ENCODE measurements at regions not wholly inside any gene's neighbourhood (a gene's known extent, or its start where the extent isn't known, plus 50 kb on each side); places are given as distances from the start of the nearest gene placed in this dataset.

GRCh38 chr2:234438305-234438977 is 58.4 kb downstream of the ARL4C start:
- DNase-seq (ENCODE audit: low read depth in 2 of 3, low spot score in 1 of 3): no peak

DNA sequence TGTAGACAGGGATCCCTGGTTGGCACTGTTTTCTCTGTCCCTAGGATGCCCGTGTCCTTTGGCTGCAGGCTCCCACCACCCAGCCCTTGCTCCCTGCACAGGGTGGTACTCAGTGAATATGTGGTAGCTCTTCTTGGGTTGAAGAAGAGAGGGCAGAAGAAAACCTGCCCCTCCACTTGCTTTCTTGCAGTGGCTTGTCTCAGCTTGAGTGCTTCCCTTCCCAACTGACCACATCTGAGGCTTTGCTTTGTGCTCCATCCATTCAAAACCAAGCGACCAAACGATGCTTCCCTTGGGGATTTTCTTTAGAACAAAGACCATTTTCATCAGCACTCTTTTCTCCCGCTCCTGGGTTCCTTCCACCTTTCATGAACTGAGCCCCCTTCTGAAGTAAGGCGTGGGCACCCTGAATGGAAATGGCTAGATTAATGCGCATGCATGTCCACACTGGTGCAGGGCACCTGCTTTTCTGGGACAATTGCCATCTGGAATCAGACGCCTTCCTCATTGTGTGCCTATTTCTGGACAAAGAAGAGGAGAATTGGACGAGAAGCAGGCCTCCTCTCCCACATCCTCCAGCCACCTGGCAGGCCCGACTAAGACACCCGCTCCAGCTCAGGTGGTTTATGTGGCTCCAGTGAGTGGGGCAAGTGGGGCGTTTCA is 59.1 kb downstream of the ARL4C start:
- DNase-seq (ENCODE audit: low read depth in 2 of 3, low spot score in 1 of 3): no peak

GRCh38 chr2:234436482-234436837 is 60.4 kb downstream of the ARL4C start:
- no peak for DNase-seq (ENCODE audit: low read depth in 2 of 3, low spot score in 1 of 3)

DNA sequence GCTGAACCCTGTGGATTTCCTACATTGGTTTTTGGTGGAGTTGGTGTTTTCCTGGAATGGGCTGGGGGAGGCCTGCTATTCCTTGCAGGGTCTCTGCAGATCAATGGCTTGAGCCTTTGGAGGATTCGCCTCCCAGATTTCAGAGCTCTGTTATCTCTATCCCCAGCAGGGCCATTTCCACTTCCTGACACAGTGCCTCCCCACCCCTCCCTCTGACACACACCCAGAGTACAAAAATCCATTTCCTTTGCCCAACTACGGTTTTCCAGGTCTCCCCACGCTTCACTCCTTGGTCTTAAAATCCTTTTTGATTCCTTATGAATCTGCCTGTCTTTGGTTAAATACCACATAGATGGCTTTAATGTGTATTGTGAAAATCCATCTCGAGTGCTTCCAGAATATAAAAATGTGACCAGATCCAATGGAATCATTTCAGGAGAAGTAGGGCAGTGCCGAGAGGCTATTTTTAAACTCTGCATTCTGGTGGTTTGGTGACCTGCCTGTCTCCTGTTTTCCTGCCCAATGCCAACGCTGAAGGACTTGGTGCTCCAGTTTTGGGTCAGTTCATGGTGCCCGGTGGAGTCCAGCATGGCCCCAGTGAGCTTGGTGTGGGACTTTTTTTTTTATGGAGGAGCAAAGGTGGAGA is 60.9 kb downstream of the ARL4C start:
- no peak for DNase-seq (ENCODE audit: low read depth in 2 of 3, low spot score in 1 of 3)

- DNase-seq (ENCODE audit: low read depth in 2 of 3, low spot score in 1 of 3): no peak
Observed at GRCh38 chr2:234433201-234433600, 63.7 kb downstream of the ARL4C start.

GRCh38 chr2:234430871-234431270 is 66.0 kb downstream of the ARL4C start:
- DNase-seq (ENCODE audit: low read depth in 2 of 3, low spot score in 1 of 3): no peak

GRCh38 chr2:234429265-234429664 is 67.6 kb downstream of the ARL4C start:
- DNase-seq (ENCODE audit: low read depth in 2 of 3, low spot score in 1 of 3): no peak

DNA sequence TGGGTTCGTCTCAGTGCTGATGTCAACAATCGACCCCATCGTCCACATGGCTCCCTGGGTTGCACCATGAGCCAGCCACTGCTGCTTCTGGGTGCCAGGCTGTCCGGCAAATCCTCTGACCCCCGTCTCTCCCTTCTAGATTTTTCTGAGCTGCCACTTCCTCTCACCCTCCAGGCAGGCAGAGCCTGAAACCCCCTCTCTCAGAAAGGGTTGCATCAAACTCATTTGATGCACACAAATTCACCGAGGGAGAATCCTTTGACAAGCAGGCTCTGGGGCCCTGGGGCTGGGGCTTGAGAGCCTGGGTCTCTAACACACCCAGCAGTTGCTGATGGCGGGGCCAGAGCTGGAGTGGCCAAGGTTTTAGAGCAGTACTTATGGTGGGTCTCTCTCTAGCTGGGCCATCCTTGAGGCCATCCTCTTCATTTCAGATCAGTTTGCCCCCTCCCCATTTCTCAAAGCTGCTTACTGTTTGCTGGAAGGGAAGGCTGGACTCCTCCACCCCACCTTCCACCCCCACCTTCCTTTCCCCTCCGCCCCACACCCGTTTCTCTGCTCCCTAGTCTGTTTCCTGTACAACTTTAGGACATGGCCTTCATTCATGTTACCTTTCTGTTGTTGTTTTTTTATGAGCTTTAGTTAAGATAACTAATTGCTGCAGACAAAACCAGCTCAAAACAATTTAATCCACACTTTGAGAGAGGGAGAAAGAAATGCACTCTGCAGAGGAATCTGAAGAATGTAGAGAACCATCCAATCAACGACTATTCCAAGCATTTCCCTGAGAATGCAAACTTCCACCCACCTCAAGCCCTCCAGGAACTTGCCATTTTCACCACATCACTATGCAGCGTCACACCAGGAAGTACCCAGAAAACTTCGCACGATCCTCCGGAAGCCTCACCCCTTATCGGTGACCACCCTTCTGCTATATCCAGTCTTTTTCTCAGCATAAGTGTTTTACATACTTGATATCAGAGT is 69.5 kb downstream of the ARL4C start:
- no peak for DNase-seq (ENCODE audit: low read depth in 2 of 3, low spot score in 1 of 3)

- no peak for DNase-seq (ENCODE audit: low read depth in 2 of 3, low spot score in 1 of 3)
Observed at GRCh38 chr2:234426616-234427015, 70.3 kb downstream of the ARL4C start.

DNA sequence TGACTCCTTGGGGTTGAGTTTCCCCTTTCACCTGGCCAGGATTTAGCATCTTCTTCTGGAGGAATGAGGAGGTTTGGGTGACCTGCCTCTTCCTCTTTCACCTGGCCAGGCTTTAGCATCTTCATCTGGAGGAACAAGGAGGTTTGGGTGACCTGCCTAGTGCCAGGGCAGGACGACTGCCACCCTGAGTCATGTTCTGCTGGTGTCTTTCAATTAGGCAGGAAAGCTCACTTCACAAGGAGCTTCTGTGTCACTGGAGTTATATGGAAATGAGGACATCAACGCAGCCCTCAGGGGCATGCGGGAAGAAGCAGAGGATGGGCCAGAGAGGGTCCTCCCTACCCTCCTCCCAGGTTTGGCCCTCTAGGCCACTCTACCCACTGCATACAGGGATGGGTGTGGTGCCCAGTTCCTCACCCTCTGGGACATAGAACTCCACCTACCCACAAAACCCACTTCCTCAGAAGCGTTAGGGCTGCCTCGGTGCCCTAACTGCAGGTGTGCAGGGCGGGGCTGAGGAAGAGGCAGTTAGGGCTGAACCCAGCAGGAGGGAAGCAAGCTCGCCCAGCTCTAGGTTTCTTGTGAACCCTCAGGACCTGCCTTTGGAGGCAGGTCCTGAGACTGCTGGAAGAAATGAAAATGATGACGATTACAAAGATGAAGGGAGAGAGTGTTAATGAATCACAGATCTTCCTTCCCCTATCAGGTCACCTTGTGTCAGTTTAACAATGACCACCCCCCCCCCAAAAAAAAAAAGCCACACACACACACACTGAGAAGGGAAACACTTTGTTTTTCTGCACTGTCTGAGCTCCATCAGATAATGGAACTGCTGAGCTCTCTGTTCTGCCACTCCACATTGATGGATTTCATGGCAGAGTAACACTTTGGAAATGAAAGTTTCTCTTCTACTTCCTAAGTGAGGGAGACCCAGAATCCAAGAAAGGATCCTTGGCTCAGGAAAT is 71.0 kb downstream of the ARL4C start:
- DNase-seq (ENCODE audit: low read depth in 2 of 3, low spot score in 1 of 3): no peak

GRCh38 chr2:234423884-234424283 is 73.0 kb downstream of the ARL4C start:
- DNase-seq (ENCODE audit: low read depth in 2 of 3, low spot score in 1 of 3): no peak

DNA sequence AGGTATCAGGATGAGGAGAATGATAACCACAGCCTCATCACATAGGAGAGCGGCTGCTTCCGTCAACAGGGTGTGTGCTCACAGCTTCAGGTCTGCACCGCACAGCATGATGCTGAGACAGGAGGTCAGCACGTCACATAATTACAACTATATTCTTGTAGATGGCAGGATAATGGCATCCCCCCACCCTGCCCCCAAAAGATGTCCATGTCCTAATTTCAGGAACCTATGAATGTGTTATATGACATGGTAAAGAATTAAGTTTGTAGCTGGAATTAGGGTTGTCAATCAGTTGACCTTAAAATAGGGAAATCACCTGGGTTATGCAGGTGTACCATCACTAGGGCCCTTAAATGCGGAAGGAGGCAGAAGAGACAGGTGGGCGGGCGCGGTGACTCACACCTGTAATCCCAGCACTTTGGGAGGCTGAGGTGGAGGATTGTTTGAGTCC is 73.9 kb downstream of the ARL4C start:
- DNase-seq (ENCODE audit: low read depth in 2 of 3, low spot score in 1 of 3): no peak

DNA sequence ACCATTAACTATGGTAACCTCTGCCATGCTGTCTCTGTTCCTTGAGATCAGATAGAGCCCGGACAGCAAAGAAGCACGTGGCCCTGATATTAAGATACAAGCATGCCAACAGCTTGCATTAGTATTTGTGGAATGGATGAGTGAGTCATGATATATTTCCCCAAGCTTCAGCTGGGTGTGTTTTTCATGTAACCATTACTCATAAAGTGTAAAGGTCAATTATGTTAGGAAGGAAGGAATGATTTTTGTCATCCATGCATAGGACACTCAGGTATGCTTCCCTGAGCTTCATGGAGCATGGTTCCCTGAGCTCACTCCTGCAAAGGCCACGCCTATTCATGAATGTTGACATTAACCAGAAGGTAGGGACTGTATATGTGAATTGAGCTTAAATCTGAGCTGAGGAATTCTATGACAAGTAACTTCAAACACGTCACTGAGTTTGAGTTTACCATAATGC is 74.6 kb downstream of the ARL4C start:
- no peak for DNase-seq (ENCODE audit: low read depth in 2 of 3, low spot score in 1 of 3)

DNA sequence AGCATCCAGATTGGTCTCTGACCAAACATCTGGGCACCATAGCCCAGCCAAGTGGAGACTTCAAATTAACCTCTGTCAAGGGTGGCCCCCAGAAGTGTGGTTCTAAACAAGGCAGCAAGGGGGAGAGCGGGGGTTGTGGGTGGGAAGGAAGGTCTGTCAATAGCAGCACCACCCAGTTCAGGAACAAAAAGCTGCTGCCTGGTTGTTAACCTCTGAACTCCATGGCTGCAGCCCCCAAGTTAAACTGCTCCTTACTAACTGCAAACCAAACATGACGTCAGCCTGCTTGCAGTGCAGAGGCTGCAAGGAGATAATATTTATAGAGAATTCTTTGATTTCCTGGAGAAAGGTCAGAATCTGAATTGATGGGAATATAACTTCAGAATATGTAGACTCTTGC is 76.5 kb downstream of the ARL4C start:
- DNase-seq (ENCODE audit: low read depth in 2 of 3, low spot score in 1 of 3): no peak

DNA sequence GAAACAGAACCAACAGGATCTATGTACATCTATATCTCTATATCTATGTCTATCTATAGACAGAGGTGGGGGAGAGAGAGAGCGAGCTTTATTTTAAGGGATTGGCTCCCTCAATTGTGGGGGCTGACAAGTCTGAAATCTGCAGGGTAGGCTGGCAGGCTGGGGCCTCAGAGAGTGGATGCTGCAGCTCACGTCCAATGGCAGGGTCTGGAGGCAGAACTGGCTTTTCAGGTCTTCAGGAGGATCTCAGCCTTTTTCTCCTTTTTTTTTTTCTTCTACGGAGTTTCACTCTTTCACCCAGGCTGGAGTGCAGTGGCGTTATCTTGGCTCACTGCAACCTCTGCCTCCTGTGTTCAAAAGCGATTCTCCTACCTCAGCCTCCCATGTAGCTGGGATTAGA is 77.2 kb downstream of the ARL4C start:
- no peak for DNase-seq (ENCODE audit: low read depth in 2 of 3, low spot score in 1 of 3)

DNA sequence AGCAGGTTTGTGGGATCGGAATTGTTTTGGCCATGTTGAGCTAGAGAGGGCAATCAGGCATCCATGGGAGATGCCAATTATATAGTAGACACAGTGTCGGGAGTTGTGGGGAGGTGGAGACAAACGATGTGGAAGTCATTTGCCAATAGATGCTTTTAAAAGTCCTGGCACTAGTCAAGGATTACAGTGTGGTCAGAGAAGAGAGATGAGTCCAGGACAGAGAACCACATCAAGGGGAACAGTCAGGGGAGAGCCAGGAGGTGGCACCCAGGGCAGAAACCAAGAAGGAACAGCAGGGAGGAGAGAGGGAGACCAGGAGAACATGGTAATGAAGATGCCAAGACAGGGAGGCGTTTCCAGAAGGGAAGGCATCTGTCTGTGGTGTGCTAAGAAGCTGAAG is 81.2 kb downstream of the ARL4C start:
- no peak for DNase-seq (ENCODE audit: low read depth in 2 of 3, low spot score in 1 of 3)

GRCh38 chr2:234414596-234414995 is 82.3 kb downstream of the ARL4C start:
- DNase-seq (ENCODE audit: low read depth in 2 of 3, low spot score in 1 of 3): no peak

GRCh38 chr2:234412726-234413125 is 84.2 kb downstream of the ARL4C start:
- DNase-seq (ENCODE audit: low read depth in 2 of 3, low spot score in 1 of 3): no peak

GRCh38 chr2:234411793-234412192 is 85.1 kb downstream of the ARL4C start:
- DNase-seq (ENCODE audit: low read depth in 2 of 3, low spot score in 1 of 3): no peak

GRCh38 chr2:234410526-234410925 is 86.4 kb downstream of the ARL4C start:
- no peak for DNase-seq (ENCODE audit: low read depth in 2 of 3, low spot score in 1 of 3)
